ENCODE measurements at regions not wholly inside any gene's neighbourhood (a gene's known extent, or its start where the extent isn't known, plus 50 kb on each side); places are given as distances from the start of the nearest gene placed in this dataset.
A peak's percentile ranks its signal among the peaks of the same experiment; 100 is the strongest.
"Not testable (repeated sequence)": the region's sequence is repeated elsewhere in the genome, so short reads cannot be mapped to it uniquely, and the experiment has no call there.

DNA sequence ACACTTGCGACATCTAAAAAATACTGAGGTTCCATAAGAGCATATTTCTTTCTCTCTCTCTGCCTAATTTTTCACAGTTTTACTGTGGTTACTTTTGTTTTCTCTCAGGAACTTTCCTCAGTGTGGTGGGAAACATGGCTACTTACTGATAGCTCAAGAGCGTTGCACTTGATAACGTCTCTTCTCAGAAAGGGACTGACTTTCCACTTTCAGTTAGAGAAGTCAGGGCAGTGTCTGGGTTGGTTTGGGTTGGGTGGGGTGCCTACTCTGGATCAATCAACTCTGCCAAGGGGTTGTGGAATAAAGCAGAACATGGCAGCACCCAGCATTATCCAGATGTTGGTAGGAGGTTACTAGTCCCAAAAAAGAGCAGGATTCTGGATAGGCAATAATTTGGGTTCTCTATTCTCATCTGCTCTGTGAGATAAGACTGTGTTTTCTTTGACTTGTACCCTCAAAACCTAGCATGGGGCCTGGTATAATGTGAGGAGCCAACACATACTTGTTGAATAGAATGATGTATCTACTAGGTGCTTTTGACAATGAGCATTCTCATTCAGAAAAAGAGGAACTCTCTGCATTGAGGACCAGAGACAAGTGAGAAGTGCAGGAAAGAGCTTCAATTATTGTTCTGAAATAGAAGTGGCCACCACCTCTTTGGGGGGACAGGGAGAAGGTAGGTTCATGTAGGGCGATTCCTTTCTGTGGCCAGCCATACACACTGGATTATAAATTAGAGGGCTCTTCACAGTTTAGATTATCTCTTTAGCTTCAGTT lies 315.7 kb downstream of the REEP3 start:
- DNase-seq: no peak

DNA sequence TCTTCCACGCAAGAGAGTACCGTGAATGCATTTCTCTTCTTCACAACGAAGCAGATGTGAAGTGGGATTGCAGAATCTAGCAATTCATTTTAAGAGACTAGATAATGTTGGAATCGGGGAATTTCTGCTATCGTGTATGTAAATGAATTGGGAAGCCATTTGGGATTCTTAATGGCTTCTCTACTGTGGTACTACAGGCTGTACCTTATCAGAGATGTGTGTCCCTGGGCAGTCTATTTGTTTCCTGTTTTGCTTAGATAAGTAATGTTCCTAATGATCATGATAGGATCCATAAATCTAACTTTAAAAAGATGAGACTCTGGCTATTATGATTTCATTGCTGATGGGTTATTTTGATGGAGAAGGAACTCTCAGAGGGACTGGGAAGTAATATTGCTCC lies 320.6 kb downstream of the REEP3 start:
- DNase-seq: no peak

DNA sequence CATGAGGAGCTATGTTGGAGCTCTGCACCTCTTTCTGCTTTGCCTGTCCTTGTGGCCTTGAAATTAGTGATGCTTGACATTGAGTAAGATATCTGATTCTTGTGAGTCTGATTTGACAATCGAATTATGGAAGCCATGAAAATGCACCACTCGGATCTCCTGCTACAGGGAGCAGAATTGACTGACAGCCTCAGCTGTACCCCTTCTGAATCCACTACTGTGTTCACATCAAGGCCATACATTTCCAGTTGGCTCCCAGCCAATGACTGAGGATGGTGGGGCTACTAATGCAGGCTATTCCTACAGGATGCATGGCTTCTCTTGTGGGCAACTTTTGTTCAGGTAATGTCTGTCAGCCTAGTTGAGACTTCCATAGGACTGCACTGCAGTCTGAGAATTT lies 321.9 kb downstream of the REEP3 start:
- no peak for DNase-seq

DNA sequence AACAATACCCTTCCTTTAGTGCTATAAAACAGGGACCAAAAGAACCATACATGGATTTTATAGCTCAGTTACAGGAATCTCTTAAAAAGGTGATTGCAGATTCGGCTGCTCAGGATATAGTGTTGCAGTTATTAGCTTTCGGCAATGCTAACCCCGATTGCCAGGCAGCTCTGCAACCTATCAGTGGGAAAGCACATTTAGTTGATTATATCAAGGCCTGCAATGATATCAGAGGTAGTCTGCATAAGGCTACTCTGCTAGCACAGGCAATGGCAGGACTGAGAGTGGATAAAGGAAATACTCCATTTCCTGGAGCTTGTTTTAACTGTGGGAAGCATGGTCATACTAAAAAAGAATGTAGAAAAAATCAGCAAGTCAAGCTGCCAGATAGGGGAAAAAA lies 327.7 kb downstream of the REEP3 start:
- DNase-seq: not testable (repeated sequence)

DNA sequence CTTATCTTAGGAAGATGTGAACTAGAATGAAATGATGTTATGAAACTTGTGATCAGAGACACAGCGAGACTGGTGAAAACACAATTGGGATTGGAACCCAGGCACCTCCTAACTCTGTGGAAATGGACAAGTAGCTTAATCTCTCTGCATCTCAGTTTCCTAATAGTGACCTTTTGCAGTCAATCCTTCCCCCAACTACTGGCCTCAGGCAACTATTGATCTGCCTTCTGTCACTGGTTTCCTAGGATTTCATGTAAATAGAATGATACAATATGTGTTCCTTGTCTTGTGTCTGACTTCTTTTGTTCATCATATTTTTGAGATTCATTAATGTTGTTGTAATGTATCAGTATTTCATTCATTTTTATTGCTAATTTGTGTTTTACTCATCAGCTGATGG lies 341.7 kb downstream of the REEP3 start:
- DNase-seq: no peak

DNA sequence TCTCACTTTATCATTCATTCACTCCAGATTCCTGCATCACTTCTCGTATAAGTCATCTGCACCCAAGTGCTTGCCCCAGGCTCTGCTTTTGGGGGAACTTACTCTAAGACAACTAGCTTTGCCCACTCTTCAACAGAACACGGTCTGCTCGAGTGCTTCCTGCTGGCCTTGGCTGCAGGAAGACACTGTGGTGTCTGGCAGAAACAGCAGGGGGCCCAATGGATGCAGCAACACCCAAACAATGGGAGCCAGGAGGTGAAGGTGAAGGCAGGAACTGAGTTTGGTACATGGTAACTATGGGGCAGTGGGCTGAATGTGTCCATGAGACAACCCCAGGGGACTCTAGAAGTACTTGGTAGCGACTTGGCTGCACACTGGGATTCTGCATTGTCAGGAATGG lies 344.0 kb downstream of the REEP3 start:
- DNase-seq: no peak

DNA sequence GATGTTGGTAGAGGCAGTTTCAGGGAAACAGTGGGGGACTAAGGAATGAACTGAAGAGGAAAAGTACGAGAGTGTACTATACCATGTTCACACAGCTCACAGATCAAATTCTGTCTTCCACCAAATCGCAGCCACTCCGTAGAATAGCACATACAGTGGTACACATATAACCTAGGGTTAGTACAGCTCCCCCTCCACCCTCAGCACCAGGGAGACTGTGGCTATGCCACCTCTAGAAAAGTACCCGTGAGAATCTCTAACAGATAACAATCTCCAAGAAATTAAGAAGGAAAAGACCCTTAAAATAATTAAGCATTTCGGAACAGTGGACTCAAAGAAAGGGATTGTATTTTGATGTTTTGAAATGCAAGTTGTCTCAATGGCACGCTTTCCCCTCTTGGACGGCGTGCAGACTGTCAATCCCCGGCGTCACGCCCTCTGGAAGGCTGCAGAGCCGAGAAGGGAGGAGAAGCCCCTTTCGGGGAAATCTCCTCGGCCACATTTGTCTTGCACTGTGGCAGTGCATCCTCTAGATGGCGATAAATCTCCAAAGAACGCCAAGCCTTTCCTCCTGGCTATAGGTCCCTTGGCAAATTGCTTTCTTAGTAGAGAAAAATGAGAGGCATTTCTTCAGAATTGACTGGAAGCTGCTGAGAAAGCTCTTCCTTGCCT lies 345.0 kb downstream of the REEP3 start:
- DNase-seq: peak in 41 of 56 donors; percentile 2 to 71 (median 21)

DNA sequence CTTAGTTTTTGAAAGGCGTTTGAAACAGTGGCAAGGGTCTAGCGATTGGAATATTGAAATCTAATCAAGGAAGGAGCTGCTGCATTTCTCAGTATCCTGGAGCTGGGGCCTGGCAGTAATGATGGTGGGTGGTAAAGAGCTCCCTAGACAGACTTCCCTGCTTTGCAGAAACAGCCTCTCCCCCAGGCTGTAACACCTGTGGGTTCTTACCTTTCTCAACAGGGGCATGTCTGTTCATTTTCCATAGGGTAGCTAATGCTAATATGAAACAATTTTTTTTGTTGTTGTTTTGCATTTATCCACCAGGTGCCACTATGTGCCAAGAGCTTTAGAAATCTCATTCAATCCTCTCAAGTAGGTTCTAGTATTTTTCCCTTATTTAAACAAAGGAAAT lies 345.5 kb downstream of the REEP3 start:
- DNase-seq: peak in 1 of 56 donors; percentile 45

DNA sequence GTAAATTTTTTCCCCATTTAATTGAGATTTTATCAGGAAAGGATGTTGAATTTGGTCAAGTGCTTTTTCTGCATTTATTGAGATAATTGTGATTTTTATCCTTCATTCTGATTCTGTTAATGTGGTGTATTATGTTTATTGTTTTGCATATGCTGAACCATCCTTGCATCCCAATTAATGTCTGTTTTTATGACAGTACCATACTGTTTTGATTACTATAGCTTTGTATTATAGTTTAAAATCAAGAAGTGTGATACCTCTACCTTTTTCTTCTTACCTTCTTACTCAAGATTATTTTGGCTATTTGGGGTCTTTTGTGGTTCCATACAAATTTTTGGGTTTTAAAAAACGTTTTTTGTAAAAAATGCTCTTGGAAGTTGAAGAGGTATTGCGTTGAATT lies 357.2 kb downstream of the REEP3 start:
- no peak for DNase-seq

DNA sequence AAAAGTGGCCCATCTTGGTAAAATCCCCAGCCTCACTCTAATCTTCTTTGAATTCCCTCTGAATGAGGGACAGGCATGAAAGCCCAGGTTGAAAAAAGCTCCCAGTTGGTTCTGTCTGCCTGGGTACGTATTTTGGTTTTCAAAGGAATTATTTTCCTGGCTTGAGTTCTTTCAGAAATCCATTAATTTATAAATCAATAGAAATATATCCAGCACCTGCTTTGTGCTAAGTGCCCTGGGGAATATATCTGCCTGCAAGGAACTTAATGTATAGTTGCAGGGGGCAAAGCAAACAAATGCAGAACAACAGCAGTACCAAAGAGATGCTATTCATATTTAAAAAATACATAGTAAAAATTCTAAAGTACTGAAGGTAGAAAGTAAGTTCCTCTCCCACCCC lies 362.7 kb downstream of the REEP3 start:
- no peak for DNase-seq

DNA sequence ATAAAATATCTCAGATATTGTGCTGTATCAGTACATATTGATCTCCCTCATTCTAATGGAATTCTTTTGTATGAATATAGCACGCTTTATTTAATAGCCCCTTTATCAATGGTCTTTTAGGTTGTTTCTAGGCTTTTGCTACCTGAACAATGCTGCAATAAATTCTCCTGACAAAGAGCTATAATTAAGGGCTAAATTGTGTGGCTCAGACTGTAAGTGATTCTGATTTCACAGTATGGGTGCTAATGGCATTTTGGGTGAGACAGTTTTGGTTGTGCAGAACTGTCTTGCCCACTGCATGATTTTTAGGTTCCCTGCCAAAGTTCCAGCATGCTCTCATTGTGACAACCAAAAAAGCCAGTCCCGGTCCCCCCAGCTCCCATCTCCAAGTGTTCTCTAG lies 363.2 kb downstream of the REEP3 start:
- no peak for DNase-seq

DNA sequence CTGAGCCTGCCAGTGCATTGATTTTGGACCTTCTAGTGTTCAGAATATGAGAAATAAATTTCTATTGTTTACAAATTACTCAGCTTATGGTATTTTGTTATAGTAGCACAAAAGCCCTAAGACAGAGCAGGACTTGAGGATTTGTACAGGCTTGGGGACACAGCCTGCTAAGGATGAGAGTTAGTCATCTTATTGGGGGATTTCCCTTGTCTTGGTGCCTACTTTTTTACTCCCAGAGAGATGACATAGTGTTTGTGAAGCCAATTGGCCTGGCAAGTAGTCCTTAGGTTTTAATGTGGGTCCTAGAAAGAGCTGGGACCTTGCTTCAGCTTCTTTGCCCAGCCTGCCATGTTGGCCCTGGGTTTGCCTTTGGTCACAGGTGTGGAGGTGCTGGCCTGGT lies 364.0 kb downstream of the REEP3 start:
- DNase-seq: no peak

DNA sequence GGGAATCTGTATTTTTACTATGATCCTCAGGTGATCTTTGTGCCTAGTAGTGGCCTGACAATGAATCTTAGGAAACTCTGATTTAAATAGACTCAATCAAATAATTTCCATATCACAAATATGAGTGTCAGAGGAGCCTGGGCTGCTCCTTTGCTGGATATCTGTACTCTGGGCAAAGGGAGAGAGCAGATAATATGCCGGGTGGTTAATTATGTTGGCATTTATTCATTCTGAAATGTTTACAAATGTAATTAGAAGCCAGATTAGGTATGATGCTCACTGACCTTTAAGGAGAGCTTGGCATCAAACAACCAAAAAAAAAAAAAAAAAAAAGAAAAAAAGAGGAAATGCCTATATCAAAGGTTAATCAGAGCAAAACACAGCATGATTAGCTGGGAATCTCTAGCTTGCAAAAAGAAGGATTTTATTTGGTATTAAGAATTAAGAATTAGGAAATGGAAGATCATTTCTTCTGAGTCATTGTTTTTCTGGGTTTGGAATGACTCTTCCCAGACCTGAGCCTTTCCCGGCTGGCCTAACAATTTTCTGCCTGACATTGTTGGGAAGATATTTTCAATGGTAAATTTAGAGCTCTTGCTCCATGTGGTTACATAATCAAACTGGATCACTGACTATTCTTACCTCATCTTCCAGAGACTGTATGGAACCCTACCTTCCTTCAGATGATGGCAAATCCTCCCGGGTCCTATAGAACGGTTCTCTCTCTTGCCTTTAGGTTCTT lies 365.3 kb downstream of the REEP3 start:
- DNase-seq: no peak

DNA sequence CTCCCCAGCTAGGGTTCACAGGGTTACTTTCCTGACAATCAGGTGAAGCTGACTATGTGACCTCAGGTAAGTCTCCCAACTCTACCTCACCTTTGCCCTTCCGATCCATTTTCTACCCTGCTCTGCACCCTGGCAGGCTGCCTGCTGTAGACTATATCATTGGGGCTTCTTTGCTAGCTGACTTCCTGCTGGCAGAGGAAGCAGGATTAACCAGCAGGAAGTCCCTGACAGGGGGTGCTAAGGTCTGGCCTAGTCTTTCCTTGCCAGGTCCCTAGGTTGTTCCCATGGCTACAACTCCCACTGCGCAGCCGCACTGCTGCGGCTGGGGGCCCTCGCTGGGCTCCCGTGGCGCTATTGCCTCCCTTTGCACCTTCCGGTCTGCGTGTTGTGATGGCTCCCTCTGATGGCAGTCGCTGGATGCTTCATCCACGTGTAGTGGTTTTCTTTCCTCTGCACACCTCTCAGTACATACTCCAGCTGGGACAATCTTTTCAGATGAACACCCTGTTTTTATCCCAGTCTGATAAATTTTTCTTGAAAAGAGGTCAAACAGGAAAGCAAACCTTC lies 365.9 kb downstream of the REEP3 start:
- DNase-seq: no peak

DNA sequence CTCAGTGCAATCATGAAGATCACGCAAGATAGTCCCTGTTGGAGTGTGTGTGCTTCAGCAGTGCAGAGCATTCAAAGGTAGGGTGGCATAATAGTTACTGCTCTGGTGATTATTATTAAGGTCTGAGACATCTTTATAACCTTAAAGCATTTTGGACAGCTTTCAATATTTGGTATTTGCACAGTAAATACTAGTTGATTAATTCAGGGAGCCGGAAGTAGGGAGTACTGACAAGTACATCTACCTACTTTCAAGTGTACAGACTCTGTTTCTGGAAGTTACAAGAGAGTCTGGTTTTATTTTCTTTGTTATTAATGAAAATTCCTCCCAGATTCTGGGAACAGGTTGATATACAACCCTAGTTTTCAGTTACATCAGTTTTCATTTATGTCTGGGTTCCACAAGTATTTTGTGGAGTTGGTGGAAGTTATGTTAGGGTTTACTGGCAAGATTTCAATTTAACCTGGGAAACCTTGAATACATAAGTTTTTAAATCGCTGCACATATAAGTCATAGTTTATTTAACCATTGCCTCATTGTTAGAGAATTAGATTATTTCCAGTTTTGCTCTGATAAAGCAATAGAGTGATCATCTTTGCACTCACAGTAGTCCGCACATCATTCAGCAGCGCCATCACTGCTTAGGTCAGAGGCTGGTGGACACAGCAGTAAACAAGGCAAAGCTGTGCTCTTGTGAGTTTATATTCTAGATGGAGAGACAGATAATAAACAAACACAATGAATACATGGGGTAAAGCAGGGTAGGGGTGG lies 366.6 kb downstream of the REEP3 start:
- DNase-seq: no peak

DNA sequence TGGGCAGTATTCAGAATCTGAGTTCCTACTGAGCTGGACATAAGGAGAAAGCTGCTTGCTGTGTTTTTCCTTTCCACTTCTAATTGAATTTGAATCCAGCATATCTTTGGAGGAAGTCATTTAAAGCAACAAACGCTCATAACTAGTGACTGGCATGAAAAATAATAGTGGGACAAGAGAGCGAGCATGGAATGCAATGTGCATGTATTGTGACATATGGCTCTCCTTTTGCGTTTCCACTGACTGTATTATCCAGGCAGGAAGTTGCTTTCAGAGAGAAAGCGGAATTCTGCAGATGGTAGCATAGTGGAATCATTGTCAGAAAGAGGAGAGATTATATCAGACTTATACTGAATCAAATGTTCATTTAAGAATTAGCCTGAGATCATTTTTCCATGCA lies 368.6 kb downstream of the REEP3 start:
- DNase-seq: no peak

DNA sequence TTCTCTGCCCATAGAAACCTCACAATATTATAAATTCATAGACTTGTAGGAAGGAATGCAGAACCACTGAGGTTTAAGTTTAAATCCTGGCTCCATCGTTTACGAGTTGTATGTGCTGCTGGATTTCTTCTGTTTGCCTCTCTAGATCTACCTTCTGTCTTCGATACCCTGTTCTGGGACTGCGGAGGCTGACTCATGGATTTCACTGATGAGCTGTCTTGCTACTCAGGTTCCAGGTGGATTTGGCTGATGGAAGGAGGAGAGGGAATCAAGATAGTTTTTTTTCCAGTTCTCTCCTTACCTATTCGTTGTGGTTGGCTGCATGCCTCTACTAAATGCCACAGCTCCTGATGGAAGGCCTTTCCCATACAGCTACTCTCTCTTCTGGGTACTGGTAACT lies 375.8 kb downstream of the REEP3 start:
- peak in 17 of 56 donors; percentile 4 to 57 (median 10) for DNase-seq

DNA sequence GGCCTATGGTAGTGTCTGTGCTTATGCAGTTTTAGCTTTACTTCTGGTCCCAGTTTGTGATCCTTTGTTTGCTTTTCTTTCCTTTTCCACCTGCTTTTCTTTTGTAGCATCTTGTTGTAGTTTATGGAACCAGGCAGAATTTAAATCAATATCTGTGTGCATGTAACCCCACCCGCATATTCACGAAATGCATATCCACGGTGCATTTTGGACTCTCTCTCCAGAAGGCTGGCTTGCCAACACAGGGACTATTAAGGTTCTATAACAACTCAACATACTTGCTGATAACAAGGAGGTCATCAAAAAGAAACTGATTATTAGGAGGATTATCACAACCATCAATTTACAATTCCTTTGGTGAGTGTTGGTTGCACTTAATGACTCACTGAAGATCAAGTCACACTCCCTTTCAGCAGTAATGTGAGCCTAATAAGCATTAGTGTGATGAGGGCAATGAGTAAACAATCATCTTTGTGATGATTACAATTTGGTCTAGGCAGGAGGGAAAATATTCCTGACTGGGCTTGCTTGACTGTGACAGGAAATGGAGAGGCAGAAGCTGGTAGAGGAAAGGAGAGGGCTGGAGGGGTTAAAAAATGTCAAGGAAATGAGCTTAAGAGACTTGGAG lies 378.6 kb downstream of the REEP3 start:
- DNase-seq: no peak

DNA sequence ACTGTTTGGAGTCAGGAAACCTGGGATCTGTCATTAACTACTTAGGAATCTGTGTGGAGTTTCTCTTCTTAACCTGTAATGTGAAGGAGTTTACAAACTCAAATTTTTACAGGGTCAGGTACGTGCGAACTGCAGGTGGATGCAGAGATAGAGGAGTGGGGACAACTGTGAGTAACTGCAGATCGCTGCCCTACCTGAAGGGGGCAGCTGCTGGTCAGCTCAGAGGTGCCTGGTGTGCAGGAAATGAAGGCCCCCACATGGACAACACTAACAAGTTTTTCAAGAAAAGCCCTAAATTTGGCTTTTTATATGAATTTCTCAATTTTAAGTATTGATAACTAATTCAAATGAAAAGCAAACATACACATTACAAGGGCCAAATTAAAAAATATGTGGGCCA lies 380.0 kb downstream of the REEP3 start:
- DNase-seq: no peak

DNA sequence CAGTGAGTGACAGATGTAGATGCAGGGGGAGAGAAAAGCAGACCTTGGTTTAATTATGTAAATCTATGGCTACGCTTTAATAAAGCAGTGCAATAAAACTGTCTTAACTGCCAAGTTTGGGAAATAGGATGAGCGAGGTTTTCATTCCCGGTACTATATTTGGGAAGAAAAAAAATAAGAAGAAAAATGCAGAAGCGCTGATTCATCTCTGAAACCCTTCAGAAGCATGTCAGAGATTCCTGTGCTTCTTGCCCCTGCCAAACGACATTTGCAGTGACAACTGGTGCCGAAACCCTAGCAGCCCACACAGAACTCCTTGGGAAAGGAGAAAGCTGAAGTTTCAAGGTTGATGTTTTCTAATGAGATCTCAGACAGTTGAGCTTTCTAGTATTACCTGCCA lies 380.7 kb downstream of the REEP3 start:
- peak in 27 of 56 donors; percentile 1 to 74 (median 20) for DNase-seq

DNA sequence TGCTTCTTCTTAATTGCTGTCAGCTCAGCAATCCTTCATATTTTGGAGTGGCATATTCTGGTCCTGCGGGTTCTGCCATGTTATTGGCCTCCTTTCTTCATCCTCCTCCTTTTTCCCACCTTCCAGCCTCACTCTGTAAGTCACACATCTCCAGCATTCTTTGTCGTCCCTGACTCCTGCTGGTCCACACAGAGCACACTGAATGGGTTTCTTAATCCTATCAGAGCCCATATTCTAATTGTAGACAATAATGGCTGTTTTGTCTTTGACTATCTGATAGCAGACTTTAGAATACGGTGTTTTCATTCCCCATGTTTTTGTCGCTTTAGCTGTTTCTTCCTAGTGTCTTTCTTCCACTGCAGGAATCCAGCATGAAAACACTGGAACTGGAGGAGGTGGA lies 389.6 kb downstream of the REEP3 start:
- DNase-seq: no peak
